IMR-90 (cell line): ENCODE measurements at regions not wholly inside any gene's neighbourhood (a gene's known extent, or its start where the extent isn't known, plus 50 kb on each side); places are given as distances from the start of the nearest gene placed in this dataset.
A peak's percentile ranks its signal among the peaks of the same experiment; 100 is the strongest.

ENCODE experiments used
- ATAC-seq: fragments of 200-7000 bp; cut with Tn5 transposase; 2 replicates; pipeline ENCODE4 v1.9.1; 2020; ENCODE audit warnings: low read depth, mild to moderate bottlenecking, moderate library complexity
- BruUV-seq: library from RNA; stranded (reverse); fragments of 400-500 nt; replicated peaks from 2 replicates; lab custom pipeline; 2021; lab: Mats Ljungman, UMichigan
- CTCF ChIA-PET: fragments of 300-600 bp; formaldehyde crosslinking; extraction: SDS; loops from one replicate; lab custom pipeline; 2021; ENCODE audit warnings: antibody characterized with exemption; lab: Yijun Ruan, JAX
- POLR2A ChIA-PET: fragments of 300-600 bp; sonication (Branson Sonifier 250); formaldehyde crosslinking; loops from one replicate; lab custom pipeline; 2022; ENCODE audit warnings: antibody characterized with exemption; ENCODE audit not compliant: unreplicated experiment; lab: Charles Lee
- DNase-seq: peaks from one replicate; pipeline ENCODE4 v3.0.0; 2013
- H2AFZ ChIP-seq: replicated peaks from 2 replicates; pipeline ENCODE3; 2013; ENCODE audit warnings: low read length, mild to moderate bottlenecking; ENCODE audit not compliant: poor library complexity
- H2AK5ac ChIP-seq: 2 replicates; pipeline ENCODE4 v1.6.1; 2013; ENCODE audit warnings: low read depth, low read length, inconsistent platforms
- H2AK9ac ChIP-seq: replicated peaks from 2 replicates; pipeline ENCODE3; 2013; ENCODE audit warnings: mild to moderate bottlenecking, low read depth, low read length, moderate library complexity; ENCODE audit not compliant: poor library complexity
- H2BK120ac ChIP-seq: 2 replicates; pipeline ENCODE4 v1.6.1; 2013; ENCODE audit warnings: low read depth, low read length, inconsistent platforms
- H2BK15ac ChIP-seq: 3 replicates; pipeline ENCODE4 v1.6.1; 2013; ENCODE audit warnings: low read depth, low read length, inconsistent platforms
- H2BK20ac ChIP-seq: 2 replicates; pipeline ENCODE4 v1.6.1; 2013; ENCODE audit warnings: low read depth, mild to moderate bottlenecking, inconsistent platforms, low read length, moderate library complexity
- H2BK5ac ChIP-seq: 2 replicates; pipeline ENCODE4 v1.6.1; 2013; ENCODE audit warnings: mild to moderate bottlenecking, low read depth, low read length, inconsistent platforms; ENCODE audit not compliant: poor library complexity, severe bottlenecking
- H3K14ac ChIP-seq: replicated peaks from 2 replicates; pipeline ENCODE4 v1.6.1; 2013; ENCODE audit warnings: low read depth, low read length, inconsistent platforms
- H3K18ac ChIP-seq: 2 replicates; pipeline ENCODE4 v1.6.1; 2013; ENCODE audit warnings: low read depth, low read length, control low read depth
- H3K23ac ChIP-seq: 2 replicates; pipeline ENCODE4 v1.6.1; 2013; ENCODE audit warnings: low read depth, low read length, inconsistent platforms
- H3K27ac ChIP-seq: 2 replicates; pipeline ENCODE4 v1.5.1; 2013; ENCODE audit warnings: mild to moderate bottlenecking, control low read depth, low read length; ENCODE audit not compliant: insufficient read depth
- H3K27me3 ChIP-seq: 2 replicates; pipeline ENCODE4 v1.6.1; 2013; ENCODE audit warnings: low read length; ENCODE audit not compliant: control insufficient read depth, insufficient read depth
- H3K36me3 ChIP-seq: 2 replicates; pipeline ENCODE4 v1.6.1; 2013; ENCODE audit warnings: low read length, mixed read lengths; ENCODE audit not compliant: control insufficient read depth, insufficient read depth
- H3K4ac ChIP-seq: 2 replicates; pipeline ENCODE4 v1.6.1; 2013; ENCODE audit warnings: low read depth, low read length, inconsistent platforms
- H3K4me1 ChIP-seq: 2 replicates; pipeline ENCODE4 v1.6.1; 2013; ENCODE audit warnings: low read length, mixed read lengths; ENCODE audit not compliant: control insufficient read depth, insufficient read depth
- H3K4me2 ChIP-seq: 2 replicates; pipeline ENCODE4 v1.6.1; 2013; ENCODE audit warnings: low read depth, mild to moderate bottlenecking, control low read depth, low read length, moderate library complexity
- H3K4me3 ChIP-seq: 2 replicates; pipeline ENCODE4 v1.5.1; 2013; ENCODE audit warnings: low read depth, mild to moderate bottlenecking, control low read depth, low read length, moderate library complexity; ENCODE audit not compliant: insufficient read depth
- H3K56ac ChIP-seq: 2 replicates; pipeline ENCODE4 v1.6.1; 2013; ENCODE audit warnings: low read length, inconsistent platforms; ENCODE audit not compliant: insufficient read depth; ENCODE audit errors: extremely low read depth
- H3K79me1 ChIP-seq, 2 experiments: 2 replicates each; pipeline ENCODE4 v1.6.1; 2013; ENCODE audit warnings: low read length in 2 of 2, inconsistent platforms in 1 of 2, low read depth in 1 of 2
- H3K9ac ChIP-seq: 2 replicates; pipeline ENCODE4 v1.6.1; 2013; ENCODE audit warnings: low read depth, low read length, control low read depth
- H3K9me1 ChIP-seq: 2 replicates; pipeline ENCODE4 v1.6.1; 2013; ENCODE audit warnings: low read length, inconsistent platforms; ENCODE audit not compliant: insufficient read depth
- H3K9me3 ChIP-seq: 2 replicates; pipeline ENCODE4 v1.6.1; 2013; ENCODE audit warnings: low read length; ENCODE audit not compliant: control insufficient read depth, insufficient read depth
- H4K20me1 ChIP-seq: 2 replicates; pipeline ENCODE4 v1.6.1; 2013; ENCODE audit warnings: low read length, inconsistent platforms; ENCODE audit not compliant: insufficient read depth
- H4K5ac ChIP-seq: 2 replicates; pipeline ENCODE4 v1.6.1; 2013; ENCODE audit warnings: mild to moderate bottlenecking, low read depth, low read length, control low read depth
- H4K8ac ChIP-seq, 2 experiments: 2 replicates each; pipeline ENCODE4 v1.6.1; 2013; ENCODE audit warnings: low read depth in 2 of 2, low read length in 2 of 2, control low read depth in 1 of 2, inconsistent platforms in 1 of 2
- H4K91ac ChIP-seq: 2 replicates; pipeline ENCODE4 v1.6.1; 2013; ENCODE audit warnings: low read depth, low read length, inconsistent platforms; ENCODE audit not compliant: insufficient read depth
- CEBPB ChIP-seq: IDR thresholded peaks from 2 replicates; pipeline ENCODE4 v1.6.1; 2012; ENCODE audit warnings: low read depth, low read length, improper control_type of control experiment
- CTCF ChIP-seq: conservative IDR thresholded peaks from 2 replicates; pipeline ENCODE4 v1.5.1; 2012; ENCODE audit warnings: mild to moderate bottlenecking, low read depth, low read length, improper control_type of control experiment
- ELK1 ChIP-seq: fragments of 150-350 bp; IDR thresholded peaks from 2 replicates; pipeline ENCODE4 v1.6.1; 2016; ENCODE audit warnings: low read depth, mild to moderate bottlenecking, low read length, moderate library complexity, borderline replicate concordance
- NFE2L2 ChIP-seq: fragments of 150-350 bp; IDR thresholded peaks from 2 replicates; pipeline ENCODE4 v1.6.1; 2016; ENCODE audit warnings: low read depth, mild to moderate bottlenecking, low read length
- POLR2A ChIP-seq: IDR thresholded peaks from 2 replicates; pipeline ENCODE4 v1.6.1; 2012; ENCODE audit warnings: mild to moderate bottlenecking, low read depth, low read length
- RAD21 ChIP-seq: IDR thresholded peaks from 2 replicates; pipeline ENCODE4 v1.6.1; 2012; ENCODE audit warnings: low read length, improper control_type of control experiment
- RCOR1 ChIP-seq: IDR thresholded peaks from 2 replicates; pipeline ENCODE4 v1.6.1; 2012; ENCODE audit warnings: mild to moderate bottlenecking, low read length, improper control_type of control experiment; ENCODE audit not compliant: insufficient replicate concordance
- RFX5 ChIP-seq: IDR thresholded peaks from 2 replicates; pipeline ENCODE4 v1.8.0; 2012; ENCODE audit warnings: low read depth, mild to moderate bottlenecking, low read length, moderate library complexity
- USF2 ChIP-seq: fragments of 150-350 bp; IDR thresholded peaks from 2 replicates; pipeline ENCODE4 v1.6.1; 2017; ENCODE audit warnings: mild to moderate bottlenecking, antibody characterized with exemption, low read length, low read depth
- WGBS, 2 experiments: methylation state at CpG; one replicate each; pipeline versions ENCODE4 v1.1.5 to v1.1.7; 2013; ENCODE audit warnings: missing lambda C conversion rate in 2 of 2; ENCODE audit not compliant: insufficient read length in 1 of 2; ENCODE audit errors: extremely low coverage in 2 of 2; 5-methylcytosine and 5-hydroxymethylcytosine counted together
- dilution Hi-C: fragments of 300-500 bp; cut with HindIII; formaldehyde crosslinking; loops from one replicate; pipeline ENCODE4 v1.14.3; 2018; ENCODE audit warnings: low sequenced_read_pairs; ENCODE audit not compliant: unreplicated experiment
- in situ Hi-C: fragments of 300-500 bp; cut with MboI; formaldehyde crosslinking; loops from 3 replicates; pipeline ENCODE4 v1.14.3; 2019; ENCODE audit warnings: low sequenced_read_pairs, inconsistent platforms, mixed read lengths
- intact Hi-C: fragments of 100-400 bp; cut with micrococcal nuclease; formaldehyde crosslinking; loops from 2 replicates; pipeline ENCODE4 v1.10.0; 2022

GRCh38 chr4:71133491-71133890, 140.0 kb downstream of the DCK start:
- Histone ChIP-seq H3K4ac (peak overlapping the region; percentile 52), H3K4me2 (no peak overlapping the region), H3K4me3 (no peak overlapping the region), H4K20me1 (no peaks in the 10 kb centered on the region), H3K36me3 (no peaks in the 10 kb centered on the region), H3K9ac (no peak overlapping the region), H4K91ac (peak overlapping the region; percentile 58), H3K27me3 (no peaks in the 10 kb centered on the region), H2BK5ac (peak overlapping the region; percentile 10), H3K23ac (no peak overlapping the region), H2BK15ac (peak overlapping the region; percentile 47; the same call in 2 of the 3 replicates), H3K18ac (peak overlapping the region; percentile 34; the same call in 1 of the 2 replicates), H2AFZ (peak overlapping the region; percentile 18), H3K9me3 (no peaks in the 10 kb centered on the region), H3K27ac (no peak overlapping the region), H3K9me1 (peaks cover 6% of the 10 kb centered on the region), H2BK20ac (peak overlapping the region; percentile 68), H4K5ac (no peak overlapping the region), H3K4me1 (peaks cover 8% of the 10 kb centered on the region), H2AK9ac (peak overlapping the region; percentile 73), H3K14ac (peak overlapping the region; percentile 16), H2AK5ac (peak overlapping the region; percentile 41), H3K56ac (no peak overlapping the region), H3K79me1 (peaks cover 0 to 5% of the 10 kb centered on the region in 2 experiments; a peak in 2 of 4 replicates), H2BK120ac (peak overlapping the region; percentile 74), H4K8ac (peak overlapping the region; percentile 3 to 46; a peak in 2 of 4 replicates)
- WGBS, 2 experiments = no CpG with 5 or more reads among the region's 6 CpGs
- dilution Hi-C loops (no loop called here), in situ Hi-C loops (loop anchor here (25.0 kb wide), 1 partner anchor 579 kb away; no protein-coding TSS in a partner anchor), intact Hi-C loops (no loop called here)
- ChIA-PET CTCF (interaction anchor here (0.7 kb wide), 1 partner anchor 210 kb away, joined by 3 read pairs; no protein-coding TSS in a partner anchor), POLR2A (no interaction called here)
- TF ChIP-seq USF2 (no peak), NFE2L2 (no peak), ELK1 (no peak), CEBPB (no peak), RFX5 (no peak), RCOR1 (no peak), CTCF (no peak), POLR2A (no peak), RAD21 (no peak)
- DNase-seq = peak; percentile 33
- no TSS peak for BruUV-seq
- ATAC-seq = no peak
